Heart left ventricle (tissue), 13 donors: ENCODE measurements at regions not wholly inside any gene's neighbourhood (a gene's known extent, or its start where the extent isn't known, plus 50 kb on each side); places are given as distances from the start of the nearest gene placed in this dataset.

ENCODE experiments used
- POLR2A ChIP-seq, 2 donors: fragments of 450-650 bp; IDR thresholded peaks; one replicate each; pipeline ENCODE4 v1.6.1; 2017; ENCODE audit warnings: antibody characterized with exemption in 2 of 2, mild to moderate bottlenecking in 2 of 2, moderate library complexity in 2 of 2
- TF ChIP-seq, protein P1 (sequence below), 12 donors: fragments of 200-600 bp; sonication (generic) in 4 of 12; IDR thresholded peaks; one replicate each; pipeline versions ENCODE4 v1.5.0 to v1.8.0; 2018 to 2022; ENCODE audit warnings: antibody characterized with exemption in 12 of 12, mild to moderate bottlenecking in 5 of 12
- donor health status: ischemic (EF 13 %, LVEDD 7.1; RV severe dilation, severe dysfunction).
- donor health status: DM: no; HTN: yes; CAD: no.
- donor health status: DM: no; HTN: no; CAD: no.
- donor health status: ischemic (EF 25% LVEDD 6.9; RV normal size, moderate dysfunction).
- donor health status: ischemic (EF 25% LVEDD 5.7; RV mildly dilated, moderate dysfunction).
- donor health status: ischemic (EF 35%, LVEDD 5.7; RV mildly dilated, moderate dysfunction).
- donor health status: nonischemic (EF 11% LVEDD 7.7; RV severe dilation, severe dysfunction).
- donor health status: DM: yes; HTN: yes; CAD: no.
- donor health status: PGD.
- donor health status: ischemic (EF 29% LVEDD 5.4; RV normal size, mild dysfunction).
- donor health status: nonischemic (EF 23%, LVEDD 6.1; RV moderate dilation, normal function).

DNA sequence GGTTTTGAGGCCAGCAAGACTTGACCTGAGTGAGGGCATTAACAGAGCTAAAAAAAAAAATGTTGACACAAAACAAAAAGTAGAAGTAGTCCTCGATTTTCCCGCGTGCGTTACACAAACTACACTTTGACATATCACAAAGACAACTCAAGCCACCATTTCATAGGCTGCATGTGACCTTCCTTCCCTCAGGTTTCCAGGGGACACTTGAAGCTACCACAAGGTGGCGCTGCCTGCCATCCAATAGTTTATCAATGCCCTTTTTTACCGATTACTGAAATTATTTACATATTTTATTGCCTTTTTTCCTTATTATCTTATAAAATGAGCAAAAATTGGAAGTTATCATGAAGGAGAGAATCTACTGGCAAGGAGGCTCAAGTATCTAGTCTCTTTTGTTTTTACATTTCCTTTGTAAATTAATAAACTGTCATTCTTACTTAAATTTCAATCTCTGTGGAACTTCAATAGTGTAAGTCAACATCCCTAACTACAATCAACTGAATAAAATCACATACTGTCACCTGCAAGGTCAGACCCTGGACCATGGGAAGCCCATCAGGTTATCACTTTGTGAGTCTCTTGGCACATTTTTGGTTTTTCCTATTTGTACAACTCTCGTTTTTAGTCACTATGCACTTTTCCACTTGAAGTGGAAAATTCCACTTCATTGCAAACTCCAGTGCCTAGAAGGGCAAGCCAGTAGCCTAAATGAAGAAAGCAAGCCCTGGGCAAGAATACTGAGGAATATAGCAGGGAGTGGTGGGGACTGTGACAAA lies 84.6 kb upstream of the CPSF6 start:
- TF ChIP-seq, protein P1, sequence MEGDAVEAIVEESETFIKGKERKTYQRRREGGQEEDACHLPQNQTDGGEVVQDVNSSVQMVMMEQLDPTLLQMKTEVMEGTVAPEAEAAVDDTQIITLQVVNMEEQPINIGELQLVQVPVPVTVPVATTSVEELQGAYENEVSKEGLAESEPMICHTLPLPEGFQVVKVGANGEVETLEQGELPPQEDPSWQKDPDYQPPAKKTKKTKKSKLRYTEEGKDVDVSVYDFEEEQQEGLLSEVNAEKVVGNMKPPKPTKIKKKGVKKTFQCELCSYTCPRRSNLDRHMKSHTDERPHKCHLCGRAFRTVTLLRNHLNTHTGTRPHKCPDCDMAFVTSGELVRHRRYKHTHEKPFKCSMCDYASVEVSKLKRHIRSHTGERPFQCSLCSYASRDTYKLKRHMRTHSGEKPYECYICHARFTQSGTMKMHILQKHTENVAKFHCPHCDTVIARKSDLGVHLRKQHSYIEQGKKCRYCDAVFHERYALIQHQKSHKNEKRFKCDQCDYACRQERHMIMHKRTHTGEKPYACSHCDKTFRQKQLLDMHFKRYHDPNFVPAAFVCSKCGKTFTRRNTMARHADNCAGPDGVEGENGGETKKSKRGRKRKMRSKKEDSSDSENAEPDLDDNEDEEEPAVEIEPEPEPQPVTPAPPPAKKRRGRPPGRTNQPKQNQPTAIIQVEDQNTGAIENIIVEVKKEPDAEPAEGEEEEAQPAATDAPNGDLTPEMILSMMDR (IDR thresholded peaks at IDR 0.05) = peak; percentile 84 to 98 (median 94)
- no peak for TF ChIP-seq POLR2A (IDR thresholded peaks at IDR 0.05)
